Coronary artery (tissue), 2 donors: ENCODE measurements at regions not wholly inside any gene's neighbourhood (a gene's known extent, or its start where the extent isn't known, plus 50 kb on each side); places are given as distances from the start of the nearest gene placed in this dataset.

Source experiments
- DNase-seq: peaks from one replicate; pipeline ENCODE4 v3.0.0-alpha.2; 2017; ENCODE audit warnings: low spot score
- H3K27ac ChIP-seq, 2 donors: fragments of 200-600 bp; sonication (generic); one replicate each; pipeline ENCODE4 v1.5.1; 2016 to 2019
- H3K4me3 ChIP-seq: fragments of 200-600 bp; sonication (generic); 2 replicates; pipeline ENCODE4 v1.5.1; 2016; ENCODE audit warnings: mild to moderate bottlenecking, moderate library complexity
- TF ChIP-seq, protein P1 (sequence below): fragments of 200-600 bp; sonication (generic); IDR thresholded peaks from one replicate; pipeline ENCODE4 v1.5.1; 2019; ENCODE audit warnings: antibody characterized with exemption

DNA sequence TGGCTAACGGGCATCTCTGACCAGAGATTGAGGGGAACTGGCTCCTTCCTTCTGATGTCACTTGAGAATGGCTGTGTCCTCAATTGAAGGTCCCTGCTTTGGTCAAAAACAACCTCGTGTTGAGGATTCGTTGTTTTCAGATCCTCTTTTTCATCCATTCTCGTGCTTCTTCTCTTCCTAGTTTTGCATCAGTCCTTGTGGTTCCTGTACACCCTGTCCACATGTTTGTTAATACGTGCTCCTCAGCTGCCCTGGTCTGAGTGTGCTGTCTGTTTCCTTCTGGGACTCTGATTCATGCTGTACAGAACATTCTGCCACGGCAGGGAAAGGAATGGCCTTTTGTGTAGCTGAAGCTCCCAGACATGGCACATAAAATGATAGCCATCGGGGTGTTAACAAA is 863.2 kb upstream of the GOT2 start:
- Histone ChIP-seq H3K27ac (no peak overlapping the region), H3K4me3 (no peak overlapping the region)
- TF ChIP-seq, protein P1, sequence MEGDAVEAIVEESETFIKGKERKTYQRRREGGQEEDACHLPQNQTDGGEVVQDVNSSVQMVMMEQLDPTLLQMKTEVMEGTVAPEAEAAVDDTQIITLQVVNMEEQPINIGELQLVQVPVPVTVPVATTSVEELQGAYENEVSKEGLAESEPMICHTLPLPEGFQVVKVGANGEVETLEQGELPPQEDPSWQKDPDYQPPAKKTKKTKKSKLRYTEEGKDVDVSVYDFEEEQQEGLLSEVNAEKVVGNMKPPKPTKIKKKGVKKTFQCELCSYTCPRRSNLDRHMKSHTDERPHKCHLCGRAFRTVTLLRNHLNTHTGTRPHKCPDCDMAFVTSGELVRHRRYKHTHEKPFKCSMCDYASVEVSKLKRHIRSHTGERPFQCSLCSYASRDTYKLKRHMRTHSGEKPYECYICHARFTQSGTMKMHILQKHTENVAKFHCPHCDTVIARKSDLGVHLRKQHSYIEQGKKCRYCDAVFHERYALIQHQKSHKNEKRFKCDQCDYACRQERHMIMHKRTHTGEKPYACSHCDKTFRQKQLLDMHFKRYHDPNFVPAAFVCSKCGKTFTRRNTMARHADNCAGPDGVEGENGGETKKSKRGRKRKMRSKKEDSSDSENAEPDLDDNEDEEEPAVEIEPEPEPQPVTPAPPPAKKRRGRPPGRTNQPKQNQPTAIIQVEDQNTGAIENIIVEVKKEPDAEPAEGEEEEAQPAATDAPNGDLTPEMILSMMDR: no peak
- DNase-seq: no peak

DNA sequence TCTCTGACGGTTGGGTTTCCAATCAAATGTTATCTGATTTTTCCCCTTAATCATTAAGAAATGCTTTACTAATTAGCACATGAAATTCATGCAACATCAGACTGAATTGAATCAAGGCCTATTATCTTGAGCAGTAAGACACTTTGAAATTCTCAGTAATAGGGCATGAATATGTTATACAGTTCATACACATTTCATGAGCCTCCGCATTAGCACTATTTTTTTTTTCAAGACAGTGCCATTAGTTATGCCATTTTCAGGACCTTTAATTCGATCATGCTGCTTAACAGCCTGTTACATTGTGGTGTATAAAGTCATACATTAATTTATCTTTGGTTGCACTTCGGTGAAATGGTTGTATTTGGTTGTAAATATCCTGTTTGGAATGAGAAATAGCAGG is 862.6 kb upstream of the GOT2 start:
- TF ChIP-seq, protein P1: no peak
- no peak for DNase-seq
- H3K4me3 ChIP-seq: no peak overlapping the region
- H3K27ac ChIP-seq: no peak overlapping the region

DNA sequence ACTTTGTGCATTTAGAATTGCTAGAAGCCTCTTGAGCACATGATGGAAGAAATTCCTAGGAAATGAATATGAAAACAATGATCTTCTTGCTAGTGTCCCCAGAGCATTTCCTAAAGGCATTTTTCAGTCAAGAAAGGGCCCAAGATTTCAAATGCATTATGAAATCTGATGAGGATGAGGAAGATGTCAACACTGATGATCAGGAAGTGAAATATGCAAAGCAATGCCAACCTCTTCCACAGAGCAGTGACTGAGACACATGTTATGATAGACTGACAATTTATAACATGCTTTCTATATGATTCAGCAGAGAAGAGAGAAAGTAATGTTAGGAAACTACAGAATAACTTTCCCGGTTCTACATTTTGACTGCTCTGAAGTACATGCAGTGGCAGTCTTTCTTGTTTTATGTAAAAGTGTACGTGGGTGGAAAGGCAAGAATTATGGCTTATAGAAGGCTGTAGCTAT is 859.1 kb upstream of the GOT2 start:
- Histone ChIP-seq H3K27ac (no peak overlapping the region), H3K4me3 (no peak overlapping the region)
- DNase-seq: no peak
- TF ChIP-seq, protein P1: no peak

DNA sequence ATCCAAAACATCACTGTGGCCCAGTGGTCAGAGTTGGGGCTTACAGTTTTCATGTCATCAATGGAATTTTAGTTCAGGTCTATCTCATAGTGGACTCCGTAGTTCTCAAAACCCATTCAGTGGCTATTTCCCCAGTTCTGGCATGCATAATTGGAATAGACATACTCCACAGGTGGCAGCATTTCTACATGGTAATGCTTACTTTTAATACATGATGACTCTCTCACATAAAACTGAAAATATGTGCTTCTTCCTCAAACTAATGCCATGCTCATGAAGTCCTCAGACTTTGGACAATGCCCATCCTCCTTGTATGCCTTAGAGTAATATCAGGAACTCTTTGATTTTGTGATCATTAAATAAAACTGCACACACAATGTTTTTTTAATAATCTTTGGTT is 857.4 kb upstream of the GOT2 start:
- TF ChIP-seq, protein P1: no peak
- no peak overlapping the region for H3K4me3 ChIP-seq
- no peak for DNase-seq
- no peak overlapping the region for H3K27ac ChIP-seq

DNA sequence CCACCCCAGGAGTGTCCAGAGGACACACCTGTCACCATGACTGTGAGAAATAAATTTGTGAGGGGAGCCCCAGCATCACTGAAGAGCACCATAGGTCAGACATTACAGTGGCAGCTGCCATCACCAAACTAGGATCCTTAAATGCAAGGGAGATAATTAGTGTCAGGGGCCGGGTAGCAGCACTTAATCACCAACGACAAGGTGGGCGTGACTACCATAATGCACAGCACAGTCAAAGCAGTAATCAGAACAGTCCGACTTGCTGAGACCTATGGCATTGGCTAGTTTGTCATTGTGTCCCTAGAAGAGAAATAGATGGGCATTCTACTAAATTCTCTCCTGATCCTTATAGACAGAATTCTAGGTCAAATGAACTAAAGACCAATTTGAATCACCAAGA is 856.7 kb upstream of the GOT2 start:
- DNase-seq: no peak
- H3K27ac ChIP-seq: no peak overlapping the region
- no peak overlapping the region for H3K4me3 ChIP-seq
- TF ChIP-seq, protein P1: no peak

DNA sequence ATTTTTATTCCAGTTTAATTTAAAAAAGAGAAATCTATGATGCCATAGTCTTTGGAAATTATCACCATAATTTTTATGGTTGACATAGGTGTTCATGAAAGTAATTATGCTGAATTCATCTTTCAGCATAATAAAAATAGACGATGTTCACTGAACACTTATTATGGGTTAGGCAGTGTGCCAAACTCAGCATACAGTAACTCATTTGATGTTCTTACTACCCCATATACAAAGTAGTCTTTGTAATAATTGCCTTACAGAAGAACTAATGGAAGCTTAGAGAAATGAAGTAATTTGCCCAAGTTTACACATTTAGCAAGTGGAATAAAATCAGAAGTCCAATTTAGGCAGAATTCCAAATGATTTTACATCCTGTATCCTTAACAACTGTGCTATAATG is 852.2 kb upstream of the GOT2 start:
- TF ChIP-seq, protein P1: no peak
- no peak overlapping the region for H3K4me3 ChIP-seq
- DNase-seq: no peak
- H3K27ac ChIP-seq: no peak overlapping the region

DNA sequence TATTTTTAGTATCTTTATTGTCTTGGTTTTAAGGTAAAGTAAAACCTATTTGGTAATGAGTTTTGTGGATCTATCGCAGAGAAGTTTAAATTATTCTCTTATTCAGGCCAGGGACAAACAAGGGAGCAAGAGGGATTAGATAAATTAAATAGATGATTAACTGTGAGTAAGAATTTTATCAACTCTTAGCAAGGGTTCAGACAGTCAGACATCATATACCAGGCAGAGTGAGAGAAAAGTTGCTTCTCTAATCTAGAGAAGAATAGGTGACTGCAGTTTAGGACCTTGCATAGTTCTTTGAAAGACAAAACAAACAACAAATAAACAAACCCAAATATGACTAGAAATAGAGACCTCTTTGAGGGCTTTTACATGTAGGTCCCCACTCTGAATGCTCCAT is 840.2 kb upstream of the GOT2 start:
- no peak overlapping the region for H3K27ac ChIP-seq
- TF ChIP-seq, protein P1: no peak
- no peak for DNase-seq

More for the DNA sequence above, 840.2 kb upstream of the GOT2 start:
- H3K4me3 ChIP-seq: no peak overlapping the region
